PC-3 (cell line): ENCODE measurements at regions not wholly inside any gene's neighbourhood (a gene's known extent, or its start where the extent isn't known, plus 50 kb on each side); places are given as distances from the start of the nearest gene placed in this dataset.

Experiments
- ATAC-seq: fragments of 200-7000 bp; cut with Tn5 transposase; 2 replicates; pipeline ENCODE4 v1.9.1; 2020; ENCODE audit warnings: mild to moderate bottlenecking, moderate library complexity
- BruUV-seq: library from RNA; stranded (reverse); fragments of 400-500 nt; replicated peaks from 2 replicates; lab custom pipeline; 2021; lab: Mats Ljungman, UMichigan
- CTCF ChIA-PET: fragments of 300-600 bp; sonication (Branson Sonifier 250); formaldehyde crosslinking; loops from one replicate; lab custom pipeline; 2022; ENCODE audit warnings: antibody characterized with exemption; lab: Charles Lee
- POLR2A ChIA-PET: fragments of 300-600 bp; sonication (Branson Sonifier 250); formaldehyde crosslinking; loops from one replicate; lab custom pipeline; 2022; ENCODE audit warnings: antibody characterized with exemption; ENCODE audit not compliant: unreplicated experiment; lab: Charles Lee
- DNase-seq: peaks from one replicate; pipeline ENCODE4 v3.0.0-alpha.2; 2015
- H2AFZ ChIP-seq: fragments of 300-600 bp; sonication (generic); 2 replicates; pipeline ENCODE4 v1.6.0; 2016; ENCODE audit warnings: antibody characterized with exemption, low read length
- H3F3A ChIP-seq: fragments of 300-600 bp; sonication (generic); one replicate; pipeline ENCODE4 v1.6.0; 2017; ENCODE audit warnings: antibody characterized with exemption, low read length, control low read depth, mild to moderate bottlenecking; ENCODE audit not compliant: unreplicated experiment
- H3K27ac ChIP-seq: fragments of 300-600 bp; sonication (generic); 2 replicates; pipeline ENCODE4 v1.5.1; 2016; ENCODE audit warnings: mild to moderate bottlenecking, low read length
- H3K27me3 ChIP-seq: fragments of 300-600 bp; sonication (generic); 2 replicates; pipeline ENCODE4 v1.6.1; 2016; ENCODE audit warnings: low read length, mixed read lengths
- H3K36me3 ChIP-seq: fragments of 300-600 bp; sonication (generic); 2 replicates; pipeline ENCODE4 v1.6.1; 2016; ENCODE audit warnings: low read depth, mixed run types, low read length, mixed read lengths
- H3K4me1 ChIP-seq: fragments of 300-600 bp; sonication (generic); 2 replicates; pipeline ENCODE4 v1.5.1; 2016; ENCODE audit warnings: low read length; ENCODE audit not compliant: insufficient read depth
- H3K4me2 ChIP-seq: fragments of 300-600 bp; sonication (generic); 2 replicates; pipeline ENCODE4 v1.6.0; 2016; ENCODE audit warnings: low read length
- H3K4me3 ChIP-seq: fragments of 300-600 bp; sonication (generic); 2 replicates; pipeline ENCODE4 v1.5.1; 2016; ENCODE audit warnings: mild to moderate bottlenecking, low read length, mixed read lengths
- H3K79me2 ChIP-seq: fragments of 300-600 bp; sonication (generic); 2 replicates; pipeline ENCODE4 v1.6.1; 2017; ENCODE audit warnings: low read length, mixed read lengths
- H3K9ac ChIP-seq: fragments of 300-600 bp; sonication (generic); 2 replicates; pipeline ENCODE4 v1.6.0; 2016; ENCODE audit warnings: mild to moderate bottlenecking, low read length
- H3K9me2 ChIP-seq: fragments of 300-600 bp; sonication (generic); replicated peaks from 2 replicates; pipeline ENCODE4 v1.6.1; 2016; ENCODE audit warnings: mixed run types, low read length, mixed read lengths
- H3K9me3 ChIP-seq: fragments of 300-600 bp; sonication (generic); 2 replicates; pipeline ENCODE4 v1.6.1; 2016; ENCODE audit warnings: low read length, mixed read lengths
- H4K20me1 ChIP-seq: fragments of 300-600 bp; sonication (generic); 2 replicates; pipeline ENCODE4 v1.6.1; 2016; ENCODE audit warnings: low read length, mixed read lengths
- EZH2 ChIP-seq: fragments of 300-600 bp; sonication (generic); IDR thresholded peaks from one replicate; pipeline ENCODE4 v1.6.1; 2017; ENCODE audit warnings: antibody characterized with exemption, mild to moderate bottlenecking, low read length; ENCODE audit not compliant: unreplicated experiment
- EZH2phosphoT487 ChIP-seq: fragments of 300-600 bp; sonication (generic); IDR thresholded peaks from 2 replicates; pipeline ENCODE4 v1.6.1; 2018; ENCODE audit warnings: mild to moderate bottlenecking, antibody characterized with exemption, low read length, borderline replicate concordance
- intact Hi-C: fragments of 100-400 bp; cut with micrococcal nuclease; formaldehyde crosslinking; loops from 2 replicates; pipeline ENCODE4 v1.9.0; 2023
- TF ChIP-seq, protein P1 (sequence below): fragments of 300-600 bp; sonication (generic); conservative IDR thresholded peaks from 2 replicates; pipeline ENCODE4 v1.5.1; 2017; ENCODE audit warnings: antibody characterized with exemption, low read depth, mild to moderate bottlenecking, low read length

DNA sequence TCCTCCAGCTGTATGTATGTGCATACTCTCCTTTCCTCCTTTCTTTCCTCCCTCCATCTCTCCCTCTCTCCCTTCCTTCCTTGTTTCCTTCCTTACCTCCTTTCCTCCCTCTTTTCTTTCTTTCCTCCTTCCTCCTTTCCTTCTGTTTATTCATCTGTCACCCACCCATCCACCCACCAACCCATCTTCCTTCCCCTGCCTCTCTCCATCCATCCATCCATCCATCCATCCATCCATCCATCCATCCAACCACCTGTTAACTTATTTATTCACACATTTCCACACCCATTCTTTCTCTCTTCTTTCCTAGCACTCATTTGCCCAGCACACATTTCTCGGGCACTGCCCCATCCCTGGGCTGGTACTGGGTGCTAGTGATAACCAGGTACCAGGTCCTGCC, 443.9 kb downstream of the MIAT start:
- ChIA-PET POLR2A (no interaction called here), CTCF (no interaction called here)
- ATAC-seq (no peak), DNase-seq (no peak)
- Histone ChIP-seq H3K9ac (no peak overlapping the region), H4K20me1 (no peaks in the 10 kb centered on the region), H3K27ac (no peak overlapping the region), H3K9me3 (no peaks in the 10 kb centered on the region), H3F3A (no peaks in the 10 kb centered on the region), H3K4me1 (no peaks in the 10 kb centered on the region), H2AFZ (no peak overlapping the region), H3K27me3 (peaks cover 12% of the 10 kb centered on the region; the same call in 1 of the 2 replicates), H3K9me2 (no peaks in the 10 kb centered on the region), H3K36me3 (no peaks in the 10 kb centered on the region), H3K4me3 (no peak overlapping the region), H3K4me2 (no peak overlapping the region), H3K79me2 (no peaks in the 10 kb centered on the region)
- TF ChIP-seq, protein P1, sequence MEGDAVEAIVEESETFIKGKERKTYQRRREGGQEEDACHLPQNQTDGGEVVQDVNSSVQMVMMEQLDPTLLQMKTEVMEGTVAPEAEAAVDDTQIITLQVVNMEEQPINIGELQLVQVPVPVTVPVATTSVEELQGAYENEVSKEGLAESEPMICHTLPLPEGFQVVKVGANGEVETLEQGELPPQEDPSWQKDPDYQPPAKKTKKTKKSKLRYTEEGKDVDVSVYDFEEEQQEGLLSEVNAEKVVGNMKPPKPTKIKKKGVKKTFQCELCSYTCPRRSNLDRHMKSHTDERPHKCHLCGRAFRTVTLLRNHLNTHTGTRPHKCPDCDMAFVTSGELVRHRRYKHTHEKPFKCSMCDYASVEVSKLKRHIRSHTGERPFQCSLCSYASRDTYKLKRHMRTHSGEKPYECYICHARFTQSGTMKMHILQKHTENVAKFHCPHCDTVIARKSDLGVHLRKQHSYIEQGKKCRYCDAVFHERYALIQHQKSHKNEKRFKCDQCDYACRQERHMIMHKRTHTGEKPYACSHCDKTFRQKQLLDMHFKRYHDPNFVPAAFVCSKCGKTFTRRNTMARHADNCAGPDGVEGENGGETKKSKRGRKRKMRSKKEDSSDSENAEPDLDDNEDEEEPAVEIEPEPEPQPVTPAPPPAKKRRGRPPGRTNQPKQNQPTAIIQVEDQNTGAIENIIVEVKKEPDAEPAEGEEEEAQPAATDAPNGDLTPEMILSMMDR, result no peak
- TF ChIP-seq EZH2, result no peak
- no peak for TF ChIP-seq EZH2phosphoT487
- no TSS peak for BruUV-seq
- intact Hi-C loops, result no loop called here

DNA sequence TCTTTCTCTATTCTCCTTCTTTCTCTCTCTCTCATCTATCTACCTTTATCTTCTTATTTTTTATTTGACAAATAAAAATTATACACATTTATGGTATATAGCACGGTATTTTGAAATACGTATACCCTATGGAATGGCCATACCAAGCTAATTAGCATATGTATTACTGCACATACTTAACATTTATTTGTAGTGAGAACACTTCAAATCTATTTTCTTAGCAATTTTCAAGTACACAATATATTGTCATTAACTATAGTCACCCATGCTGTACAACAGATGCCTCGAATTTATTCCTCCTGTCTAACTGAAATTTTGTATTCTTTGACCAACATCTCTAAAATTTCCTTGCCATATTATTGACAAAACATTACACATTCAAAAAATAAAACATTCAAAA, 447.1 kb downstream of the MIAT start:
- Histone ChIP-seq H3K9me2 (no peaks in the 10 kb centered on the region), H3K79me2 (no peaks in the 10 kb centered on the region), H3K27me3 (peaks cover 12% of the 10 kb centered on the region; the same call in 1 of the 2 replicates), H3K36me3 (no peaks in the 10 kb centered on the region), H2AFZ (no peak overlapping the region), H3K4me1 (no peaks in the 10 kb centered on the region), H3K4me2 (no peak overlapping the region), H4K20me1 (no peaks in the 10 kb centered on the region), H3K9me3 (no peaks in the 10 kb centered on the region), H3K4me3 (no peak overlapping the region), H3F3A (no peaks in the 10 kb centered on the region), H3K9ac (no peak overlapping the region), H3K27ac (no peak overlapping the region)
- intact Hi-C loops, result no loop called here
- ChIA-PET CTCF (no interaction called here), POLR2A (no interaction called here)
- ATAC-seq, result no peak
- DNase-seq, result no peak
- TF ChIP-seq, protein P1, result no peak
- no peak for TF ChIP-seq EZH2phosphoT487
- no peak for TF ChIP-seq EZH2
- BruUV-seq, result no TSS peak

DNA sequence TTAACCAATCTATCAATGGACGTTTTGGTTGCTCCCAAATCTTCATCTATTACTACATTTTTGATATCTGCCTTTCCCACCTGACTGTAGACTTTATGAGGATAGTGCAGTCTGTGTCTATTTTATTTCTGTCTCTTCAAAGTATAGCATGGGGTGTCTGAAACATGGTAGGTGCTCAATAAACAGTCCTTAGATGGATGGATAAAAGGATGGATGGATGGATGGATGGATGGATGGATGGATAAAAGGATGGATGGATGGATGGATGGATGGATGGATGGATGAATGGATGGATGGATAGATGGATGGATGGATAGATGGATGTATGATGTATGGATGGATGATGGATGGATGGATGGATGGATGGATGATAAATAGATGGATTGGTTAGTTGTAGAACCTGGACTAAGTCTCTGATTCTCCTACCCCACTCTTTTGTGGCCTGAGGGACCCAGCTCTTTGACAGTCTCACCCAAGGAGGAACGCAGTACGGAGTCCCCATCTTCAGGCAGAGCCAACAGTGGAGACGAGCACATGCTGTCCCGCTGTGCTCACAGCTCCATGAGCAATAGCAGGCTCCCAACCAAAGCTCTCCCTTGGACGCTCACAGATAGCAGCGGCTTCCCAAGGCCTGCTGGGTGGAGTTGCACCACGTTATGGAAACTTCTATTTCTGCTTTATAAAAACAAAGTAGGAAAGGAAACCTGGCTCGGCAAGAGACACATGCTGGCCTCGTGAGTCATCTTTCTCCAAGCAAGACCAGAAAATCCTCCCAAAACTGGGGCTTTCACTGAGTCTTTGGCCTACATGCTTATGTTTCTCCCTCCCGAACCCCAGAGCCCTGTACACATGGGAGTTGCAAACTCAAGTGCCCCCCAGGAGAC, 448.0 kb downstream of the MIAT start:
- POLR2A ChIA-PET, result no interaction called here
- BruUV-seq, result no TSS peak
- H3K4me2 ChIP-seq, result no peak overlapping the region
- H3K4me3 ChIP-seq, result no peak overlapping the region
- no peak overlapping the region for H3K27ac ChIP-seq
- ATAC-seq (no peak), DNase-seq (no peak)
- H3F3A ChIP-seq, result no peaks in the 10 kb centered on the region
- peaks cover 7% of the 10 kb centered on the region; the same call in 1 of the 2 replicates for H3K27me3 ChIP-seq
- no peak overlapping the region for H2AFZ ChIP-seq
- H3K9me2 ChIP-seq, result no peaks in the 10 kb centered on the region
- no peak overlapping the region for H3K9ac ChIP-seq
- no peaks in the 10 kb centered on the region for H3K9me3 ChIP-seq
- no peaks in the 10 kb centered on the region for H3K79me2 ChIP-seq
- intact Hi-C loops, result no loop called here
- TF ChIP-seq EZH2 (no peak), EZH2phosphoT487 (no peak)
- TF ChIP-seq, protein P1, result no peak
- H4K20me1 ChIP-seq, result no peaks in the 10 kb centered on the region
- CTCF ChIA-PET, result no interaction called here
- H3K36me3 ChIP-seq, result no peaks in the 10 kb centered on the region
- no peaks in the 10 kb centered on the region for H3K4me1 ChIP-seq
